IPS-20b (cell line): ENCODE measurements at regions not wholly inside any gene's neighbourhood (a gene's known extent, or its start where the extent isn't known, plus 50 kb on each side); places are given as distances from the start of the nearest gene placed in this dataset.

Source experiments
- H3K27ac ChIP-seq: one replicate; pipeline ENCODE4 v1.5.1; 2013; ENCODE audit warnings: low read length
- H3K27me3 ChIP-seq: 2 replicates; pipeline ENCODE4 v1.6.1; 2013; ENCODE audit warnings: mild to moderate bottlenecking, low read length, inconsistent platforms; ENCODE audit not compliant: insufficient read depth
- H3K36me3 ChIP-seq: 2 replicates; pipeline ENCODE4 v1.6.1; 2013; ENCODE audit warnings: low read depth, mild to moderate bottlenecking, inconsistent platforms, low read length, moderate library complexity; ENCODE audit not compliant: insufficient read depth
- H3K4me1 ChIP-seq: 2 replicates; pipeline ENCODE4 v1.6.1; 2013; ENCODE audit warnings: mild to moderate bottlenecking, control low read depth, inconsistent platforms, low read length, moderate library complexity; ENCODE audit not compliant: insufficient read depth
- H3K4me3 ChIP-seq: 2 replicates; pipeline ENCODE4 v1.5.1; 2013; ENCODE audit warnings: mild to moderate bottlenecking, low read length, inconsistent platforms
- H3K9ac ChIP-seq: 2 replicates; pipeline ENCODE4 v1.6.1; 2013; ENCODE audit warnings: low read depth, mild to moderate bottlenecking, inconsistent platforms, low read length, moderate library complexity
- H3K9me3 ChIP-seq: 2 replicates; pipeline ENCODE4 v1.6.1; 2013; ENCODE audit warnings: mild to moderate bottlenecking, low read depth, low read length, inconsistent platforms; ENCODE audit not compliant: insufficient read depth

DNA sequence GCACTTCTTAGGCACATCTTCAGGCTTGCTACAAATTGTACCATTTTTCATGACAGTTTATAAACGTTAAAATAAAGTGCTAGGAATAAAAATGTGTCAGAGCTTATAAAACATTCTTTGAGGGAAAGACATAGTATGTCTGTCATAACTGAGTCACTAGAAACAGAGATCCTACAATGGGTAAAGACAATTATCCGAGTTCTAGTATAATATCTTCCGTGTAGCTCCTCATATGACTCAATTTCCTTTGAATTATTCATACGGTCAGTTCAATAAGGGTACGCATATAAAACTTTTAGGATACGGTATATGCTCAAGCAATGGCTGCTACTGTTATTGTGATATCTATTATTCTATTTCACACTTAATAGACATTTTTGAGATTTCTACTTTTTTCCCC is 349.1 kb downstream of the PCDH10 start:
- Histone ChIP-seq H3K36me3 (no peaks in the 10 kb centered on the region), H3K9ac (no peak overlapping the region), H3K27me3 (no peaks in the 10 kb centered on the region), H3K4me1 (no peaks in the 10 kb centered on the region), H3K9me3 (peaks cover 4% of the 10 kb centered on the region; the same call in 1 of the 2 replicates), H3K27ac (no peak overlapping the region), H3K4me3 (no peak overlapping the region)

DNA sequence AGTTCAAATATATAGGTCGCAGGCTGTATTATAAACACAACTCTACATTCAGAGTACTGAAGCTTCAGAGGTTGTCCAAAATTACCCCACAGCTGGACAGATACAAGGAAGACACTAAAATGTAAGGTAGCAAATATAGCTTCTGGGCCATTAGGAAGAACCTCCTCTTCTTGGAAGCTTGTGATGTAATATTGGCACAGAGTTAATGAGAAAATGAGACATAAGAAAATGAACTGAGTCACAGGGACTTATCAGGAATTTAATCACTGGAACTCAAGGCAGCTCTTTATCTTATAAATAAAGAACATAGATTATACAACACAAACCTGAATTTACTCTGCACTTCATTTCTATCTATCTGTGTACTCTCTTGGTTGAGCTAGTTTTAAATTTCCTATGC is 344.7 kb downstream of the PCDH10 start:
- Histone ChIP-seq H3K36me3 (no peaks in the 10 kb centered on the region), H3K27ac (no peak overlapping the region), H3K4me1 (no peaks in the 10 kb centered on the region), H3K9ac (no peak overlapping the region), H3K9me3 (no peaks in the 10 kb centered on the region), H3K27me3 (no peaks in the 10 kb centered on the region), H3K4me3 (no peak overlapping the region)

DNA sequence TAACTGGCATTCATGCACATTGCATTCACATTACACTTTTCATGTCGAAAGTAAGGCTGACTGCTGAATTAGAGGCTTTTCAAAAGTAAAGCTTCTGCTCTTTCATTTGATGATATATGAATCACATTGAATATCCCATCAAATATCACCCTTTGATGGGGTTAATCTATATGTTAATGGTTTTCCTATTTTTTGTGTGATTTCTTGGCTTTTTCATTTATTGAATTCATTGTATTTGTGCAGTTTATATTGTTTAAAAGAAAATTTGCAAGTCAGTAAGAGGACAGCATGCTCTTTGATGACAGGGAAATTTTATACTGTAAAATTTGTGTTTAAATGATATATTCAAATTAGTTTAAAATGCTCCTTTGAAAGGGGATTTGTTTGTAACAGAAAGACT is 344.1 kb downstream of the PCDH10 start:
- H3K9ac ChIP-seq, result no peak overlapping the region
- H3K36me3 ChIP-seq, result no peaks in the 10 kb centered on the region
- H3K9me3 ChIP-seq, result no peaks in the 10 kb centered on the region
- no peak overlapping the region for H3K4me3 ChIP-seq
- no peak overlapping the region for H3K27ac ChIP-seq
- H3K4me1 ChIP-seq, result no peaks in the 10 kb centered on the region
- no peaks in the 10 kb centered on the region for H3K27me3 ChIP-seq

DNA sequence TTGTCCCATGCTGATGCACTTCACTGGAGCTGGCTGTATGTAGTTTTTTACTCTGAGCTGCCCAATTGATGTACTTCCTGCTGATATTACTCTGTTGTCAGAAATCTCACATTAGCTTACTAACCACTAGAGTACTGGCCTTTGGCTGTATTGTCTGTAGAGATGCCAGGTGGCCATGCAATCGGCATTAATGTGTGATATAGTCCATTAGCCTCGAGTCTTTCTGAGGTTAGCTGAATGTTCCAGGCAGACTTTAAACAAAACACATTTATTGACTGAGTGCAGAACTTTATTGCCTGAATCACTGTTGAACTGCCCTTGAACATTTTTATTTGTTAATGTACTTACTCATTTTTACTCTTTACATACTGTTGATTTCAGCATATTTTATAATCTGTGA is 335.2 kb downstream of the PCDH10 start:
- H3K4me1 ChIP-seq, result no peaks in the 10 kb centered on the region

DNA sequence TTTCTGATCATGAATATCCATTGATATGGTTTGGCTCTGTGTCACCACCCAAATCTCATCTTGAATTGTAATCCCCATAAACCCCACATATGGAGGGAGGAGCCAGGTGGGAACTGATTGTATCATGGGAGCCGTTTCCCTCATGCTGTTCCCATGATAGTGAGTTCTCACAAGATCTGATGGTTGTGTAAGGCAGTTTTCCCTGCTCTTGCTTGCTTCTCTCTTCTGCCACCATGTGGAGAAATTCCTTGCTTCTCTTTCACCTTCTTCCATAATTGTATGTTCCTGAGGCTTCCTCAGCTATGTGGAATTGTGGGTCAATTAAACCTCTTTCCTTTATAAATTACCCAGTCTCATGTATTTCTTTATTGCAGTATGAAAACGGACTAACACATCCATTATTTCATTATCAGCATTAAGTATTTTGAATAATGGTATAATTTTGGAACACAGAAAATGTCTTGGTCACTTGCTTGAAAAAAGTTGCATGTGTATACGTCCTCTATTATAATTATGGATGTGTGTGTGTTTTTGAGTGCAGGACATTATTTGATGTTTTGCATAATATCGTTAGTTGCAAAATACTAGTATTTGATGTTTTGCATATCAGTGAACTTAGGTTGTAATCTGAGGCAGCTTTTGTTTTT is 334.6 kb downstream of the PCDH10 start:
- H3K36me3 ChIP-seq, result no peaks in the 10 kb centered on the region
- no peak overlapping the region for H3K27ac ChIP-seq
- no peak overlapping the region for H3K9ac ChIP-seq
- H3K4me3 ChIP-seq, result no peak overlapping the region
- no peaks in the 10 kb centered on the region for H3K4me1 ChIP-seq
- no peaks in the 10 kb centered on the region for H3K27me3 ChIP-seq
- no peaks in the 10 kb centered on the region for H3K9me3 ChIP-seq

More for the DNA sequence above, 335.2 kb downstream of the PCDH10 start:
- Histone ChIP-seq H3K4me3 (no peak overlapping the region), H3K9me3 (no peaks in the 10 kb centered on the region), H3K9ac (no peak overlapping the region), H3K27me3 (no peaks in the 10 kb centered on the region), H3K36me3 (no peaks in the 10 kb centered on the region), H3K27ac (no peak overlapping the region)

DNA sequence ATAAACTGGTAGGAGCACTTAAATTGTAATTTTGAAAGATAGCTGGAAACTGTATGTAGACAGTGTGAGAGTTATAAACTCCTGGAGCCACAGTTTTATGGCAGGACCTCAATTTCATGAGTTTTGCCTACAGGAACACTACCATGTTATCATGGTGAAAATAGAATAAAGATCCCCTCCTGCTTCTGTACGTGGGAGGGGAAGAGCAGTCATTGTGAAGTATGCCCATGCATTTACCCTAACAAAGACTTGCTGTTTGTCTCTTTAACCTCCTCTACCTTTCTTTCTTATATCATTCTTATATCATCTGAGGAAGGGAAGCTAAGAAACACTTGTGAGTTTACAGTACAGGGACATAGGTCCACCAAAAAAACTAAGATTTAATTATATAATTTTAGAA is 327.0 kb downstream of the PCDH10 start:
- H3K27ac ChIP-seq, result no peak overlapping the region
- H3K27me3 ChIP-seq, result no peaks in the 10 kb centered on the region
- peak overlapping the region; percentile 29; the same call in 1 of the 2 replicates for H3K9ac ChIP-seq
- no peaks in the 10 kb centered on the region for H3K9me3 ChIP-seq
- H3K36me3 ChIP-seq, result no peaks in the 10 kb centered on the region
- peak overlapping the region; percentile 46; the same call in 1 of the 2 replicates for H3K4me3 ChIP-seq
- peaks cover 24% of the 10 kb centered on the region for H3K4me1 ChIP-seq

DNA sequence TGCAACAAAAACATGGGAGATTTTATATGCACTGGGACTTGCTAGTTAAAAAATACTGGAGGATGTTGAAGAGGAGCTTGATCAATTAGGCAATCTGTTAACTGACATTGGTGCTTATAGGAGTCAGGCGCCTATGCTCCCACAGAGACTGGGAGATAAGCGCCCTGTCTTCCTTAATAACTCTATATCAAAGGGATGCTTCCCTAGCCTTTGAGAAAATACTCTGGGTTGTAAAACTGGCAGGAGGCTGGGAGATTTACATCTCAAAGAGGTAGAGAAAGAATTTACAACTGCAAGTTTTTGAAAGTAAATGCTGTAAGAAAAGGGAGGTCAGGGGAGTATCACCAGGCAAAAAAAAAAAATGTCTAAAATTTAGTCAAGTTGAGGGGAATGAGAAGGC is 325.4 kb downstream of the PCDH10 start:
- Histone ChIP-seq H3K4me3 (no peak overlapping the region), H3K27ac (no peak overlapping the region), H3K9me3 (no peaks in the 10 kb centered on the region), H3K27me3 (no peaks in the 10 kb centered on the region), H3K36me3 (no peaks in the 10 kb centered on the region), H3K4me1 (peaks cover 24% of the 10 kb centered on the region), H3K9ac (no peak overlapping the region)

DNA sequence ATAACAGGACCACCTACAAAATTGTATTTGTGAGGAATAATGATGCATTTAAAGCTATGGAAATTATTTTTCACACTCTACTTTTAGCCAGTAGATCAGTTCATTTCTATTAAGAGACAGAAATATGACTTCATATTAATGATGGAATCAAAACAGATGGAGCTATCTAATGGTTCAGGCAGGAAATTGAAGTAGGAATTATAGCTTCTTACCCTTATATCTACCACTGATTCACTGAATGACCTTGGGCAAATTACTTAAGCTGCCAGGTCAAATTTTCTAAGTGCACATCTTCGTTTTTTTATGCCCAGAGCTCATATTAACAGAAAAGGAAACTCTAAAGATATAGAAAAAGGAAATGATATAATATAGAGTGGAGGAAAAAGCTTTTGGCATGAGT is 323.1 kb downstream of the PCDH10 start:
- peaks cover 29% of the 10 kb centered on the region for H3K4me1 ChIP-seq
- H3K9ac ChIP-seq, result no peak overlapping the region
- no peaks in the 10 kb centered on the region for H3K36me3 ChIP-seq
- no peaks in the 10 kb centered on the region for H3K27me3 ChIP-seq
- H3K9me3 ChIP-seq, result no peaks in the 10 kb centered on the region
- H3K4me3 ChIP-seq, result no peak overlapping the region
- no peak overlapping the region for H3K27ac ChIP-seq

DNA sequence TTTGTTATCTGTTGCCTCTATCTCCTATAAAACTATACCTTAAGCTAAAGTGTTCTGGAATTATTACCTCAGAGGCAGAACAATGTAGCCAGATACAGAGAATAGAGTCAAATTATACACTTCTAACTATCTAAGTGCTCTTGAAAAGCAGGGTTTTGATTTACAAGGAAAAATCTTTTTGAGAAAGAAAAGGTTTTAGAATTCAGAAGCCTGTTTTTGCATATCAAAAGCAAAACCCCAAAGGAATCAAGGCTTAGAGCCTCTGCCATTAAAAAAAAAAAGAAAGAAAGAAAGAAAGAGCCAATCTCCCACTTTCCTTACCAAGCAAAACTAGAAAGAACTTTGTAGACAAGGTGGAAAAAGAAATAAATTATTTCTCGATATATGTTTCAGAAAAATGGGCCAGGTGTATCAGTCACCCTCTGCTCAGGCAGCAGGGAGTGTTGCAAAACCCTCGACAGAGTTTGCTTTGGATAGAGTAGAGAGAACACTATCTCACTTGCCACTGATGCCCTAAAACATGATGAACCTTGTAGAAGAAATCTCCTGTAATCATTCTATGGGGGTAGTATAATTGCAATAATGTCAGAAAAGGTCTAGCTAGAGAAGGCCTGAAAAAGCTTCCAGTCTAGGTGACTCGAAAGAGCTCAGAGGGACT is 318.3 kb downstream of the PCDH10 start:
- H3K36me3 ChIP-seq, result no peaks in the 10 kb centered on the region
- H3K4me1 ChIP-seq, result peaks cover 18% of the 10 kb centered on the region; the same call in 1 of the 2 replicates
- H3K27me3 ChIP-seq, result no peaks in the 10 kb centered on the region
- H3K27ac ChIP-seq, result no peak overlapping the region
- H3K4me3 ChIP-seq, result peak overlapping the region; percentile 27; the same call in 1 of the 2 replicates
- no peak overlapping the region; the same call in 1 of the 2 replicates for H3K9ac ChIP-seq
- no peaks in the 10 kb centered on the region for H3K9me3 ChIP-seq

DNA sequence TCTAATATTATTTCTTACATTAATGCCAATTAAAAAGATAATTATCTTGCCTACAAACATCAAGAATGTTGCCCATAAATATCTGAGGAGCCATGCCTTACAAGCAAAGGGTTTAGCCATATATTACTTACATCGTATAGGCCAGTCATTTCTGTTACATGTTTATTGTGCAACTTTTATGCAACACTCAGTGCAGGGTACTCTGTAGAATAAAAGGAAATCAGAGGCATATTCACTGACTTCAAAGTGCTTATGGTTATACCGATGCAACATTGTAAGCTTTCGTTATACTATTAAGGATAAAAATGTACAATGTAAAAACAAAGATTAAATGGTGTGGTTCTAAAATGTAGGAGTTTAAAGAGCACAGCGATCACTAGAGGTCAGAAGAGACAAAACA is 315.9 kb downstream of the PCDH10 start:
- no peaks in the 10 kb centered on the region for H3K9me3 ChIP-seq
- H3K27ac ChIP-seq, result no peak overlapping the region
- peaks cover 18% of the 10 kb centered on the region; the same call in 1 of the 2 replicates for H3K4me1 ChIP-seq
- no peak overlapping the region for H3K4me3 ChIP-seq
- H3K27me3 ChIP-seq, result no peaks in the 10 kb centered on the region
- H3K9ac ChIP-seq, result no peak overlapping the region
- H3K36me3 ChIP-seq, result no peaks in the 10 kb centered on the region

DNA sequence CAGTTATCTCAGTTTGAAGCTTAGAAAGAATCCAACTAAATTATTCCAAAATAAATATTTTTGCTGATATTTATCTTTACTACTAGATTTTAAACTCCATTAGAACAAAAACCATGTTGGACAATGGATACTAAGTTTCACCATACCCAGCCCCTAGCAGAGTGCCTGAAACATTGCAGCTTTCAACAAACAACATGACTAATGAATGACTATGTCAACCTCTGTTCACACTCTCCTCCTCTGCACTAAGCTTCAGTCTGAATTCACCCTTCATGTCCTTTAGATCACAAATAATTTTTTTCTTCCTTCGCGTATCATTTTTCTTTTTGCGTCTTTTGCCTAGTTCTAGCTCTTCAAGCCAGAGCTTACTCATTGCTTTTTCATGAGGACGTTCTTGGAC is 315.2 kb downstream of the PCDH10 start:
- no peaks in the 10 kb centered on the region for H3K27me3 ChIP-seq
- H3K9me3 ChIP-seq, result no peaks in the 10 kb centered on the region
- no peak overlapping the region for H3K9ac ChIP-seq
- no peaks in the 10 kb centered on the region for H3K36me3 ChIP-seq
- peaks cover 18% of the 10 kb centered on the region; the same call in 1 of the 2 replicates for H3K4me1 ChIP-seq
- no peak overlapping the region for H3K4me3 ChIP-seq
- no peak overlapping the region for H3K27ac ChIP-seq

DNA sequence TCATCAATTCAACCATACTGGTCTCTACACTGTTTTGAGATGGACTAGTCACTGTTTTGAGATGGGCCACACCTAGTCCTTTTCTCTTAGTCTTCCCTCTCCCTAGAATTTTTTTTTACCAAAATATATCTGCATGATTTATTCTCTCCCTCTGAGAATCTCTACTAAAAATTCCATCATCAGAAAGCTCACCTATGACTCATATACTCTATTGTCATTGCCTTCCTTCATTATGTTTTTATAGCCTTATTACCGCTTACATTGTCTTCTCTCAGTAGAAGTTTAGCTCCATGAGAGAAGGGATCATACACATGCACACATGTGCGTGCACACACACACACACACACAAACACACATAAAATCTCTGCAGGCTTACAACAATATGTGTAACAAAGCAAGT is 303.6 kb downstream of the PCDH10 start:
- Histone ChIP-seq H3K36me3 (no peaks in the 10 kb centered on the region), H3K4me1 (no peaks in the 10 kb centered on the region), H3K9ac (no peak overlapping the region), H3K9me3 (no peaks in the 10 kb centered on the region), H3K27ac (no peak overlapping the region), H3K27me3 (no peaks in the 10 kb centered on the region), H3K4me3 (no peak overlapping the region)
